Suprapubic skin (tissue), 2 donors: ENCODE measurements at regions not wholly inside any gene's neighbourhood (a gene's known extent, or its start where the extent isn't known, plus 50 kb on each side); places are given as distances from the start of the nearest gene placed in this dataset.

Experiments
- EP300 ChIP-seq: sonication (generic); formaldehyde crosslinking; IDR thresholded peaks from one replicate; pipeline ENCODE4 v1.6.1; 2017; ENCODE audit warnings: antibody characterized with exemption
- POLR2A ChIP-seq, 2 donors: fragments of 450-650 bp; IDR thresholded peaks; one replicate each; pipeline ENCODE4 v1.6.1; 2017; ENCODE audit warnings: antibody characterized with exemption in 2 of 2, mild to moderate bottlenecking in 2 of 2, moderate library complexity in 2 of 2

DNA sequence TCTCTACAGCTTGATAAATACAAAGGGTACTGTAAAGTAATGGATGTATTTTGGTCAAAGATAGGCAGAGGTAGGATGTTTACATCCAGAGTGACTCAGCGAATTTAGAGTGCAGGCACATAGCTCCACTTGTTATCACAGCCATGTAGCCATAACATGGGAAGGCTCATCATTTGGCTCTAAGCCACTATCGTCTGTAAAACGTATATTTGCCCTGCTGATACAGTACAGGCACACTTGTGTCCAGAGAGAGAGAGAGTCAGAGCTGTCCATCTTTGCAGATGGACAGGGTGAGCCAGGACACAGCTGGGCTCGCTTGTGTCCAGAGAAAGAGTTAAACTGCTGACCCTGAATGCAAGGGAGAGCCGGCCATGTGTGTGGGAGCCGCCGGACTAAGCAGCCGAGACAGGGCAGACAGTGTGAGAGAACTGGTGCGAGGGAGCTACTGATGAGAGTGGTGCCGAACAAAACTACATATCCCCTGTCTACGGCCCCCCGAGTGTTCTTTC, 619.0 kb downstream of the DOK5 start:
- TF ChIP-seq EP300 = no peak
- TF ChIP-seq POLR2A (IDR thresholded peaks at IDR 0.05) = no peak
